Neutrophil (primary cell): ENCODE measurements at regions not wholly inside any gene's neighbourhood (a gene's known extent, or its start where the extent isn't known, plus 50 kb on each side); places are given as distances from the start of the nearest gene placed in this dataset.

Source experiments
- H3K27ac ChIP-seq: fragments of 200-600 bp; sonication (generic); 2 replicates; pipeline ENCODE4 v1.5.1; 2016; ENCODE audit warnings: mild to moderate bottlenecking, moderate library complexity
- H3K27me3 ChIP-seq: fragments of 200-600 bp; sonication (generic); 2 replicates; pipeline ENCODE4 v1.6.0; 2016; ENCODE audit warnings: mild to moderate bottlenecking
- H3K36me3 ChIP-seq: fragments of 200-600 bp; sonication (generic); 2 replicates; pipeline ENCODE4 v1.5.1; 2017
- H3K4me1 ChIP-seq, 2 experiments: fragments of 200-600 bp in 1 of 2; sonication (generic) in 1 of 2; 1 replicate in 1 of 2; 2 replicates in 1 of 2; pipeline versions ENCODE4 v1.5.1 to v1.6.1; 2013 to 2016; ENCODE audit warnings: low read depth in 1 of 2, low read length in 1 of 2, mild to moderate bottlenecking in 1 of 2, moderate library complexity in 1 of 2; ENCODE audit not compliant: control insufficient read depth in 1 of 2, insufficient read depth in 1 of 2
- H3K4me3 ChIP-seq, 2 experiments: fragments of 200-600 bp in 1 of 2; sonication (generic) in 1 of 2; 1 replicate in 1 of 2; 2 replicates in 1 of 2; pipeline ENCODE4 v1.5.1; 2013 to 2016; ENCODE audit warnings: low read depth in 1 of 2, low read length in 1 of 2, mild to moderate bottlenecking in 1 of 2, moderate library complexity in 1 of 2
- H3K9me3 ChIP-seq: fragments of 200-600 bp; sonication (generic); 2 replicates; pipeline ENCODE4 v1.5.1; 2016
- TF ChIP-seq, protein P1 (sequence below): fragments of 200-600 bp; sonication (generic); IDR thresholded peaks from 2 replicates; pipeline ENCODE4 v1.5.1; 2016; ENCODE audit warnings: antibody characterized with exemption

DNA sequence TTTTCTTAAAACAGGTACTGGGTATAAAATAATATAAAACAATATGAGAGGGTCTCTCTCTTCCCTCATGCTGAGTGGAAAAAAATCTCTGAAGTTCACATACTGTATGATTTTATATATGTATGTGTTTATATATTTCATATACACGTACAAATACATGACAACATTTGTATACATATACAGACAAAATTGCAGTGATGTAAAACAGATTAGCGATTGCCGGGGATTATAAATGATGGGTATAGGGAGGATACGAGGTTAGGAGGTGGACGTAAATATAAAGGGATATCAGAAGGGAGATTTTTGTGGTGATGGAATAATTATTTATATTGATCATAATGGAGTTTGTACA is 194.8 kb upstream of the PRSS16 start:
- TF ChIP-seq, protein P1, sequence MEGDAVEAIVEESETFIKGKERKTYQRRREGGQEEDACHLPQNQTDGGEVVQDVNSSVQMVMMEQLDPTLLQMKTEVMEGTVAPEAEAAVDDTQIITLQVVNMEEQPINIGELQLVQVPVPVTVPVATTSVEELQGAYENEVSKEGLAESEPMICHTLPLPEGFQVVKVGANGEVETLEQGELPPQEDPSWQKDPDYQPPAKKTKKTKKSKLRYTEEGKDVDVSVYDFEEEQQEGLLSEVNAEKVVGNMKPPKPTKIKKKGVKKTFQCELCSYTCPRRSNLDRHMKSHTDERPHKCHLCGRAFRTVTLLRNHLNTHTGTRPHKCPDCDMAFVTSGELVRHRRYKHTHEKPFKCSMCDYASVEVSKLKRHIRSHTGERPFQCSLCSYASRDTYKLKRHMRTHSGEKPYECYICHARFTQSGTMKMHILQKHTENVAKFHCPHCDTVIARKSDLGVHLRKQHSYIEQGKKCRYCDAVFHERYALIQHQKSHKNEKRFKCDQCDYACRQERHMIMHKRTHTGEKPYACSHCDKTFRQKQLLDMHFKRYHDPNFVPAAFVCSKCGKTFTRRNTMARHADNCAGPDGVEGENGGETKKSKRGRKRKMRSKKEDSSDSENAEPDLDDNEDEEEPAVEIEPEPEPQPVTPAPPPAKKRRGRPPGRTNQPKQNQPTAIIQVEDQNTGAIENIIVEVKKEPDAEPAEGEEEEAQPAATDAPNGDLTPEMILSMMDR: no peak
- no peaks in the 10 kb centered on the region for H3K36me3 ChIP-seq
- H3K27me3 ChIP-seq: peaks cover 11% of the 10 kb centered on the region
- H3K9me3 ChIP-seq: no peaks in the 10 kb centered on the region
- H3K4me1 ChIP-seq: no peaks in the 10 kb centered on the region
- no peak overlapping the region for H3K4me3 ChIP-seq
- no peak overlapping the region for H3K27ac ChIP-seq

DNA sequence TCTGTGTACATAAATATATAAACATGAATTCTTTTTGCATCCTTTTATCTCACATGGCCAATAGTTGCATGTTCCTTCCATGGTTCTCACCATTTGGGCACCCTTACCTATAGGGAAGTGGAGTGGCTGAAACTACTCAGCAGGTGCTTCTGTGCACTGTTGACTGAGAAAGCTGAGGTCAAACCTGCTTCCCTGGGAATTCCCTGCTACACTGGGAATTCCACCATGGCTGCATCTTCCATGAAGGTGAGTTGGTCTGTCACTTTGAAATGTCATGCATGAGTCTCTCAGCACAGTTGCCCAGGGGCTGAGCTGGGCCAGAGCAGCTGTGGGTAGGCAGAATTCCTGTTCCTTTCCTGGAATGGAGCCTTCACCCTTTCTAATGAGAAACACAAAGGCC is 193.8 kb upstream of the PRSS16 start:
- Histone ChIP-seq H3K27ac (no peak overlapping the region), H3K4me1 (no peaks in the 10 kb centered on the region), H3K4me3 (no peak overlapping the region), H3K27me3 (peaks cover 11% of the 10 kb centered on the region), H3K36me3 (no peaks in the 10 kb centered on the region), H3K9me3 (no peaks in the 10 kb centered on the region)
- TF ChIP-seq, protein P1: no peak

DNA sequence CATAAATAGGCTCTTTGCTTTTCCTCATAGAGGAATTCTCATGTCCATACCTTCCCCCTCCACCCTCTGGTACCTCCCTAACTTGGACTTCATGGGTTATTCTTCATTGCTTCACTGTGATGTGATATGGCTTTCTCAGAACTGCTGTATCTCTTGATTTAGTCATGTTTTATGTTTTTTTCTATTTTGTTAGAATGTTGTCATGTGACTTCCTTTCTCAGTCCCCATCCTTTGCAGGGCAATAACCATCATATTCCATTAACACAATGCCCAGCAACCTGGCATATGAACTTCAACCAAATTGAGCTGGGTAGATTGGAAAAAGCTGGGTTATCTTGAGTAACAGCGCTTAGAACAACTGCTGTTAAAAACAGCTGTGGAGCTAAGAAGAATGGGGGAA is 190.9 kb upstream of the PRSS16 start:
- Histone ChIP-seq H3K9me3 (no peaks in the 10 kb centered on the region), H3K4me3 (no peak overlapping the region), H3K4me1 (no peaks in the 10 kb centered on the region), H3K27ac (no peak overlapping the region), H3K27me3 (peaks cover 11% of the 10 kb centered on the region), H3K36me3 (no peaks in the 10 kb centered on the region)
- TF ChIP-seq, protein P1: no peak

DNA sequence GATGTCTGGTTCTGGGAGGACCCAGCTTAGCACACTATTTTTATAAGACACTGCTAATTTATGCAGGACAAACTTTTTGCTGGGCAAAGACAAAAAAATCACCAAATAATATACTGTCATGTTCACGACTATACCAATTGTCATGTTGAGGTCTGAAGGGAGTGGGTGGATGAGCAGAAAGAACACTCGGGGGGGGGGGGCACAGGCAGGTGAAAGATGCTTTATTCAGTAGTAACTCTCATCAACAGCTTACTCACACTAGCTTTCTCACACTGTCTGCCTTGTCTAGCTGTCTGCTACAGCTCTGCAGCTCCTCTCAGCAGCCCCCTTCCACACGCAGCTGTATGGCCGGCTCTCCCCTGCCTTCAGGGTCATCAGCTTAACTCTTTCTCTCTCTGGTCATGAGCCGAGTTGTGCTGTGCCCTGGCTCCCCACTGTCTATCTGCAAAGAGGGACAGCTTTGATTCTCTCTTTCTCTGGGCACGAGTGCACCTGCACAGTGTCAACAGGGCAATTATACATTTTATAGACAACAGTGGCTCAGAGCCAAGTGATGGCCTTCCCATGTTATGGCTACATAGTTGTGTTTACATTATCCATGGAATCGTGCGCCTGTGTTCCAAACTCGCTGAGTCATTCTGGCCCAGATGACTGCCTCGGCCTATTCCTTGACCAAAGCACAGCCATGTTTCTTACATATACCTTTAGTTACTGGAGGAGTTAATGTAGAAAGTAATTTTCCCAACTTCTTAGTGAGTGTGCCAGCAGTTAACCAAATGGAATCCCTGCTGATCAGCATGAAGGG is 187.7 kb upstream of the PRSS16 start:
- H3K27me3 ChIP-seq: peaks cover 11% of the 10 kb centered on the region
- H3K36me3 ChIP-seq: no peaks in the 10 kb centered on the region
- H3K27ac ChIP-seq: no peak overlapping the region
- no peaks in the 10 kb centered on the region for H3K4me1 ChIP-seq
- no peak overlapping the region for H3K4me3 ChIP-seq
- no peaks in the 10 kb centered on the region for H3K9me3 ChIP-seq
- TF ChIP-seq, protein P1: no peak

DNA sequence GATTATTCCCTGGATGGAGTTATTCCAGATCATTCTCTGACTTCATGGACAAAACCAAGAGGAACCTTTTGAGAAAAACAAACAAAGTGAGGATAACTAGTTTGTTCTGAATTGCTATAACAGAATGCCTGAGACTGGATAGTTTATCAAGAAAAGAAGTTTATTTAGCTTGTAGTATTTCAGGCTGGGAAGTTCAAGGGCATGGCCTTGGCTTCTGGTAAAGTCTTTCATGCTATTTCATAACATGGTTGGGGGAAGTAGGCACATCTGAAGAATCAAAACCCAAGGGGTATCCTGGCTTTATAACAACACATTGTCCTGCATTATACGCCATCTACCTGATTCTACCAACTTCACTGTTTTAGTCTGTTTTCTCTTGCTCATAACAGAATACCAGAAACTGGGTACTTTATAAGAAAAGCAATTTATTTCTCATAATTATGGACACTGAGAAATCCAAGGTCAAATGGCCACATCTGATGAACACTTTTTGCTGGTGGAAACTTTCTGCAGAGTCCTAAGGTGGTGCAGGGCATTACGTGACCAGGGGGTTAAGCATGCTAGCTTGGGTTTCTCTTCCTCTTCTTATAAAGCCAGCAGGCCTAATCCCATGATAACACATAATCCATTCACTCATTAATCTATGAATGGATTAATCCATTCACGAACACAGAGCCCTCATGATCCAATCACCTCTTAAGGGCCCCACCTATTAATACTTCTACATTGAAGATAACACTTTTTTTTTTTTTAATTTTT is 186.1 kb upstream of the PRSS16 start:
- Histone ChIP-seq H3K9me3 (no peaks in the 10 kb centered on the region), H3K4me3 (no peak overlapping the region), H3K27ac (no peak overlapping the region), H3K4me1 (no peaks in the 10 kb centered on the region), H3K36me3 (no peaks in the 10 kb centered on the region), H3K27me3 (peaks cover 10% of the 10 kb centered on the region)
- TF ChIP-seq, protein P1: no peak
